Fibroblast of lung (primary cell): ENCODE measurements at regions not wholly inside any gene's neighbourhood (a gene's known extent, or its start where the extent isn't known, plus 50 kb on each side); places are given as distances from the start of the nearest gene placed in this dataset.

Experiments used
- DNase-seq, 2 donors: peaks; one replicate each; pipeline versions ENCODE4 v3.0.0 to v3.0.0-alpha.2; 2010; ENCODE audit warnings: low read depth in 2 of 2
- H2AFZ ChIP-seq: 2 replicates; pipeline ENCODE4 v1.5.1; 2012; ENCODE audit warnings: low read length, control low read depth, inconsistent platforms
- H3K27ac ChIP-seq: 2 replicates; pipeline ENCODE4 v1.5.1; 2011; ENCODE audit warnings: low read length, control low read depth; ENCODE audit not compliant: insufficient read depth
- H3K27me3 ChIP-seq: 2 replicates; pipeline ENCODE4 v1.5.1; 2011; ENCODE audit warnings: mild to moderate bottlenecking, low read length; ENCODE audit not compliant: control insufficient read depth, insufficient read depth
- H3K36me3 ChIP-seq: 2 replicates; pipeline ENCODE4 v1.5.1; 2011; ENCODE audit warnings: low read length; ENCODE audit not compliant: control insufficient read depth, insufficient read depth
- H3K4me1 ChIP-seq: 2 replicates; pipeline ENCODE4 v1.5.1; 2011; ENCODE audit warnings: low read length; ENCODE audit not compliant: control insufficient read depth, insufficient read depth; ENCODE audit errors: extremely low read depth
- H3K4me2 ChIP-seq: 2 replicates; pipeline ENCODE4 v1.5.1; 2011; ENCODE audit warnings: low read length, control low read depth; ENCODE audit not compliant: insufficient read depth; ENCODE audit errors: extremely low read depth
- H3K4me3 ChIP-seq, 4 experiments: fragments of 200-600 bp in 1 of 4; sonication (generic) in 1 of 4; replicated peaks in 1 of 4; 2 replicates each; pipeline ENCODE4 v1.5.1; 2011 to 2016; ENCODE audit warnings: low read length in 4 of 4, low read depth in 3 of 4, mild to moderate bottlenecking in 3 of 4, control low read depth in 2 of 4, inconsistent platforms in 1 of 4, mixed read lengths in 1 of 4; ENCODE audit not compliant: insufficient read depth in 1 of 4; ENCODE audit errors: control extremely low read depth in 1 of 4
- H3K79me2 ChIP-seq: 2 replicates; pipeline ENCODE4 v1.5.1; 2012; ENCODE audit warnings: mild to moderate bottlenecking, low read length, inconsistent platforms; ENCODE audit not compliant: control insufficient read depth, insufficient read depth
- H3K9ac ChIP-seq: 2 replicates; pipeline ENCODE4 v1.5.1; 2011; ENCODE audit warnings: mild to moderate bottlenecking, low read length, control low read depth; ENCODE audit not compliant: insufficient read depth
- H3K9me3 ChIP-seq: 2 replicates; pipeline ENCODE4 v1.5.1; 2012; ENCODE audit warnings: low read depth, low read length; ENCODE audit not compliant: control insufficient read depth, insufficient read depth
- H4K20me1 ChIP-seq: 2 replicates; pipeline ENCODE4 v1.5.1; 2011; ENCODE audit warnings: low read length; ENCODE audit not compliant: control insufficient read depth, insufficient read depth; ENCODE audit errors: extremely low read depth
- CTCF ChIP-seq, 2 donors: IDR thresholded peaks in 1 of 2; conservative IDR thresholded peaks in 1 of 2; 1 replicate in 1 of 2; 2 replicates in 1 of 2; pipeline ENCODE4 v1.5.1; 2011 to 2012; ENCODE audit warnings: low read length in 2 of 2, control low read depth in 1 of 2, inconsistent platforms in 1 of 2, low read depth in 1 of 2, mild to moderate bottlenecking in 1 of 2
- EZH2 ChIP-seq: IDR thresholded peaks from 2 replicates; pipeline ENCODE4 v1.5.1; 2012; ENCODE audit warnings: low read length, control low read depth, mild to moderate bottlenecking; ENCODE audit errors: missing control alignments

- H3K4me3 ChIP-seq, result no peak overlapping the region
- DNase-seq, result no peak
- H3K79me2 ChIP-seq, result no peaks in the 10 kb centered on the region
- H3K4me2 ChIP-seq, result no peak overlapping the region
- no peaks in the 10 kb centered on the region for H3K27me3 ChIP-seq
- H3K9me3 ChIP-seq, result no peaks in the 10 kb centered on the region
- H2AFZ ChIP-seq, result no peak overlapping the region
- H4K20me1 ChIP-seq, result no peaks in the 10 kb centered on the region
- H3K4me1 ChIP-seq, result no peaks in the 10 kb centered on the region
- TF ChIP-seq CTCF (conservative IDR thresholded peaks at IDR 0.05 in 1 of 2, IDR thresholded peaks at IDR 0.05 in 1 of 2; ENCODE audit: low read depth in 1 of 2, low read length in 2 of 2) (no peak), EZH2 (no peak)
- H3K27ac ChIP-seq, result no peak overlapping the region
- no peak overlapping the region for H3K9ac ChIP-seq
- no peaks in the 10 kb centered on the region for H3K36me3 ChIP-seq
Measured at GRCh38 chr6:19160081-19160730, 677.0 kb upstream of the ID4 start.

DNA sequence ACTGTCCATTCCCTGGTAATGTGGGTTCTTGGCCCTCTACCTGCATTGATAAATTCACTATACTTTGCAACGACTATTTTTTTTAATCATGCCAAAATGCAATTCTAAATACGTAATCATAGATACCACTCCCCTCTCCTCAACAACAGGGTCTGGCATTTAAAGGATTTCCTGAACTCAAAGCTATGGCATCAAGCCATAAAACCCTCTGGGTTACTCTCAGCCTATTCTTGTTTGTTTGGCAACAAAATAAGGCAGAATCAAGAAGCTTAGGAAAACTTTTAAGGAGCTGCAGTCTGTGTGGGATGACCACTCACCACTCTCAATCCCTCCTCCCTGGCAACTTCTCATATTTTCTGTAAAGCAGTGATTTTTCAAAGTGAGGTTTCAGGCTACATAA, 669.9 kb upstream of the ID4 start:
- Histone ChIP-seq H3K27me3 (no peaks in the 10 kb centered on the region), H3K9ac (no peak overlapping the region), H3K36me3 (no peaks in the 10 kb centered on the region), H2AFZ (no peak overlapping the region), H3K27ac (no peak overlapping the region), H3K4me1 (no peaks in the 10 kb centered on the region), H3K4me3 (no peak overlapping the region), H3K79me2 (no peaks in the 10 kb centered on the region), H4K20me1 (no peaks in the 10 kb centered on the region), H3K4me2 (no peak overlapping the region), H3K9me3 (no peaks in the 10 kb centered on the region)
- TF ChIP-seq CTCF (conservative IDR thresholded peaks at IDR 0.05 in 1 of 2, IDR thresholded peaks at IDR 0.05 in 1 of 2; ENCODE audit: low read depth in 1 of 2, low read length in 2 of 2) (no peak), EZH2 (no peak)
- DNase-seq, result no peak

GRCh38 chr6:19169366-19169765, 667.8 kb upstream of the ID4 start:
- DNase-seq, result no peak
- no peak for TF ChIP-seq EZH2
- no peak for TF ChIP-seq CTCF (conservative IDR thresholded peaks at IDR 0.05 in 1 of 2, IDR thresholded peaks at IDR 0.05 in 1 of 2; ENCODE audit: low read depth in 1 of 2, low read length in 2 of 2)
- Histone ChIP-seq H3K9me3 (no peaks in the 10 kb centered on the region), H3K4me3 (no peak overlapping the region), H3K27me3 (no peaks in the 10 kb centered on the region), H3K27ac (no peak overlapping the region), H3K4me2 (no peak overlapping the region), H4K20me1 (no peaks in the 10 kb centered on the region), H3K9ac (no peak overlapping the region), H2AFZ (no peak overlapping the region), H3K36me3 (no peaks in the 10 kb centered on the region), H3K4me1 (no peaks in the 10 kb centered on the region), H3K79me2 (no peaks in the 10 kb centered on the region)
